Naive thymus-derived CD4-positive, alpha-beta T cell (primary cell): ENCODE measurements at regions not wholly inside any gene's neighbourhood (a gene's known extent, or its start where the extent isn't known, plus 50 kb on each side); places are given as distances from the start of the nearest gene placed in this dataset.

Experiments used
- ATAC-seq: fragments of 150-1000 bp; cut with Tn5 transposase; 2 replicates; pipeline ENCODE4 v1.10.0; 2021; ENCODE audit warnings: mild to moderate bottlenecking, moderate library complexity
- CTCF ChIA-PET: fragments of 350-600 bp; sonication (Branson Sonifier 250); formaldehyde crosslinking; loops from one replicate; lab custom pipeline; 2021; ENCODE audit warnings: antibody characterized with exemption; lab: Charles Lee
- POLR2A ChIA-PET: fragments of 350-600 bp; sonication (Branson Sonifier 250); formaldehyde crosslinking; loops from one replicate; lab custom pipeline; 2021; ENCODE audit warnings: antibody characterized with exemption, inconsistent platforms; lab: Charles Lee
- DNase-seq, 9 donors: peaks; one replicate each; pipeline versions ENCODE4 v3.0.0 to v3.0.0-alpha.2; 2020 to 2022; ENCODE audit warnings: mixed read lengths in 1 of 9
- H3K27ac ChIP-seq: one replicate; pipeline ENCODE4 v1.7.0; 2013; ENCODE audit warnings: mild to moderate bottlenecking, low read depth, low read length, moderate library complexity
- H3K27me3 ChIP-seq, 2 donors: one replicate each; pipeline ENCODE4 v1.7.0; 2013; ENCODE audit warnings: low read length in 2 of 2, mild to moderate bottlenecking in 2 of 2, moderate library complexity in 2 of 2; ENCODE audit not compliant: control insufficient read depth in 2 of 2, insufficient read depth in 2 of 2
- H3K36me3 ChIP-seq, 3 experiments: 1 replicate in 2 of 3; 2 replicates in 1 of 3; pipeline ENCODE4 v1.7.0; 2013; ENCODE audit warnings: low read length in 3 of 3, mild to moderate bottlenecking in 3 of 3, moderate library complexity in 1 of 3; ENCODE audit not compliant: insufficient read depth in 3 of 3, control insufficient read depth in 2 of 3
- H3K4me1 ChIP-seq, 2 donors: one replicate each; pipeline ENCODE4 v1.7.0; 2013; ENCODE audit warnings: low read length in 2 of 2, mild to moderate bottlenecking in 2 of 2, moderate library complexity in 1 of 2; ENCODE audit not compliant: control insufficient read depth in 2 of 2, insufficient read depth in 2 of 2
- H3K4me3 ChIP-seq: 2 replicates; pipeline ENCODE4 v1.7.0; 2013; ENCODE audit warnings: mild to moderate bottlenecking, low read length
- H3K9me3 ChIP-seq, 3 experiments: 1 replicate in 2 of 3; 2 replicates in 1 of 3; pipeline ENCODE4 v1.7.0; 2013; ENCODE audit warnings: low read length in 3 of 3; ENCODE audit not compliant: control insufficient read depth in 2 of 3
- H3K27ac Mint-ChIP-seq, 9 donors: one replicate each; pipeline ENCODE4 v1.8.0; 2020 to 2022; ENCODE audit warnings: mixed read lengths in 9 of 9, mild to moderate bottlenecking in 8 of 9, moderate library complexity in 5 of 9, inconsistent platforms in 2 of 9
- H3K27me3 Mint-ChIP-seq, 5 donors: one replicate each; pipeline ENCODE4 v1.8.0; 2021 to 2022; ENCODE audit warnings: mixed read lengths in 5 of 5, mild to moderate bottlenecking in 1 of 5
- H3K36me3 Mint-ChIP-seq, 5 donors: one replicate each; pipeline ENCODE4 v1.8.0; 2020 to 2022; ENCODE audit warnings: mixed read lengths in 5 of 5, mild to moderate bottlenecking in 3 of 5, inconsistent platforms in 1 of 5
- H3K4me1 Mint-ChIP-seq, 7 donors: one replicate each; pipeline ENCODE4 v1.8.0; 2020 to 2022; ENCODE audit warnings: mixed read lengths in 7 of 7, mild to moderate bottlenecking in 3 of 7, inconsistent platforms in 1 of 7
- H3K4me3 Mint-ChIP-seq, 10 donors: one replicate each; pipeline ENCODE4 v1.8.0; 2020 to 2022; ENCODE audit warnings: mild to moderate bottlenecking in 10 of 10, mixed read lengths in 10 of 10, moderate library complexity in 6 of 10, inconsistent platforms in 2 of 10
- H3K9me3 Mint-ChIP-seq, 11 donors: one replicate each; pipeline ENCODE4 v1.8.0; 2020 to 2022; ENCODE audit warnings: mixed read lengths in 11 of 11, mild to moderate bottlenecking in 4 of 11, inconsistent platforms in 1 of 11, moderate library complexity in 1 of 11
- intact Hi-C, 2 donors: fragments of 100-400 bp; cut with micrococcal nuclease; formaldehyde crosslinking; loops; one replicate each; pipeline ENCODE4 v1.15.1; 2023

DNA sequence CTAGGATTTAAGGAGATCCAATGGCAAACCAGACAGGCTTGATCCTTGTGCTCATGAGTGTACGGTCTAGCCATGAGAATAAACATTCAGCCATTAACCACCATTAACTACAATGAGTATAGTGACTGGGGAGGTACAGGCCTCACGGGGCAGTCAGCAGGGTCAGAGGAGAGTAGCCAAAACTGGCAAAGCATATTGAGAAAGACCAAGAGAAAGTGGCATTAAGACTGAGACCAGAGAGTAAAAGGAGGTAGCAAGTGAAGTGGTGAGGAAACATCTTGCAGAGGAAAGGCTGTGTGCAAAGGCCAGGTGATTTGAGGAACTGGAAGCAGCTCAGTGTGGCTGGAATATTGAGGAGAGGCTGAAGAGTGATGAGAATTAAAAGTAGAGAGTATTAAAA lies 407.2 kb upstream of the LMCD1 start:
- Mint-ChIP-seq H3K4me3 (no peak overlapping the region), H3K9me3 (peaks cover 0 to 3% (median 0%) of the 10 kb centered on the region in 11 donors), H3K27me3 (no peaks in the 10 kb centered on the region), H3K27ac (no peak overlapping the region), H3K4me1 (no peaks in the 10 kb centered on the region), H3K36me3 (peaks cover 0 to 3% (median 0%) of the 10 kb centered on the region in 5 donors)
- DNase-seq (no peak), ATAC-seq (peak; percentile 26)
- Histone ChIP-seq H3K4me1 (no peaks in the 10 kb centered on the region), H3K27ac (no peak overlapping the region), H3K4me3 (no peak overlapping the region), H3K36me3 (no peaks in the 10 kb centered on the region), H3K27me3 (no peaks in the 10 kb centered on the region), H3K9me3 (no peaks in the 10 kb centered on the region)
- ChIA-PET CTCF (no interaction called here), POLR2A (interaction anchor here (0.7 kb wide), 1 partner anchor 317 kb away, joined by 4 read pairs; no protein-coding TSS in a partner anchor)
- intact Hi-C loops: no loop called here

DNA sequence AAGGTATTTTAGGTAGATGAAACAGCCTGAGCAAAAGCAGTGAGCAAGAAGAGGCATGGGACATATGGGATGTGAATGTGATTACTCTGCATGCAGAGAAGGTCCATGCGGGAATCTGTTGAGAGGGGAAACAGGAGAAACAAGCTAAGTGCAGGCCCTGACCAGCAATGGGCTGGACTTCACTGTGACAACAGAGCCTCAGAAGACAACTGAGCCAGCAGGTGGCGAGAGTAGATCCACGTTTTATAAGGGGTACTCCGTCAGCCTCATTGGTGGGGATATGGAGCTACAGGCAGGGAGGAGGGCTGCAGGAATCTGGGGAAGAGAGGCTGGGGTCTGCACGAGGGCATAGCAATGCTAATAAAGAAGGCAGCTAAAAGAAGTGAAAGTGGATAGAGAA lies 405.9 kb upstream of the LMCD1 start:
- ChIA-PET POLR2A (no interaction called here), CTCF (no interaction called here)
- Histone ChIP-seq H3K4me3 (no peak overlapping the region), H3K27me3 (no peaks in the 10 kb centered on the region), H3K36me3 (no peaks in the 10 kb centered on the region), H3K4me1 (no peaks in the 10 kb centered on the region), H3K27ac (no peak overlapping the region), H3K9me3 (no peaks in the 10 kb centered on the region)
- no peak for ATAC-seq
- Mint-ChIP-seq H3K9me3 (no peaks in the 10 kb centered on the region), H3K27ac (no peak overlapping the region), H3K36me3 (no peaks in the 10 kb centered on the region), H3K4me1 (no peaks in the 10 kb centered on the region), H3K27me3 (peaks cover 0 to 4% (median 0%) of the 10 kb centered on the region in 5 donors), H3K4me3 (no peak overlapping the region)
- DNase-seq: no peak
- intact Hi-C loops: no loop called here

DNA sequence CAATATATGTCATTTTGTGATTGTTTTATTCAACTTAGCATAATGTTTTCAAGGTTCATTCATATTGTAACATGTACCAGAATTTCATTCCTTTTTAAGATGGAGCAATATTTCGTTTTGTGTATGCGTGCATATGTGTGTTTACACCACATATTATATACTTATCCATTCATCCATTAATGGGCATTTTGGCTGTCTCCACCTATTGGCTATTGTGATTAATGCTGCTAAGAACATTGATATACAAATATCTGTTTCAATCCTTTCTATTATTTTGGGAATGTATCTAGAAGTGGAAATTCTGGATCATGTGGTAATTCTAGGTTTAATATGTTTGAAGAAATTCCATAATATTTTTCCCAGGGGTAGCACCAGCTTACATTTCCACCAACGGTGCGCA lies 403.9 kb upstream of the LMCD1 start:
- no peaks in the 10 kb centered on the region for H3K36me3 ChIP-seq
- intact Hi-C loops: no loop called here
- H3K9me3 ChIP-seq: no peaks in the 10 kb centered on the region
- no peaks in the 10 kb centered on the region for H3K27me3 ChIP-seq
- DNase-seq (no peak), ATAC-seq (no peak)
- POLR2A ChIA-PET: no interaction called here
- Mint-ChIP-seq H3K36me3 (no peaks in the 10 kb centered on the region), H3K27me3 (peaks cover 0 to 4% (median 0%) of the 10 kb centered on the region in 5 donors), H3K9me3 (no peaks in the 10 kb centered on the region), H3K4me1 (peaks cover 0 to 8% (median 3%) of the 10 kb centered on the region in 7 donors), H3K27ac (no peak overlapping the region), H3K4me3 (no peak overlapping the region)
- H3K4me3 ChIP-seq: no peak overlapping the region
- H3K4me1 ChIP-seq: no peaks in the 10 kb centered on the region
- no peak overlapping the region for H3K27ac ChIP-seq
- CTCF ChIA-PET: no interaction called here

DNA sequence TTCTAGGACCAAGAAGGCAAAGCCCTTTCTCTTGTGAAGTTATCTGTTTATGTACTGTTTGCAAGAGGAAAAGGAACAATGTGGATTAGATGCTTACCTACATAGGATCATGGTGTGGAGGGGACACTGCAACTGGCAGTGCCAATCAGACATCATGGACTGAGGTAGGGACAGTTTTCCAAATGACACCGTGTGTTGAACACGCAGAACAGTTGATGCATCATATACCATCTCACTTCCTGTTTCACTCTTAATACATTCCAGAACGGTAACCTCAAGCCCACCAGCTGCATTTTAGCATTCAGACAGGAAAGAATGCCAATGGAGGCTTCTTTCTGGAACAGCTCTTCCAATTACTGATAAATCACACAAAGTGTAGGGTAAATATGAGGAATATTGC lies 397.7 kb upstream of the LMCD1 start:
- DNase-seq: no peak
- H3K27me3 ChIP-seq: no peaks in the 10 kb centered on the region
- no peaks in the 10 kb centered on the region for H3K36me3 ChIP-seq
- Mint-ChIP-seq H3K27ac (no peak overlapping the region), H3K9me3 (peaks cover 0 to 6% (median 0%) of the 10 kb centered on the region in 11 donors), H3K4me1 (peaks cover 0 to 15% (median 8%) of the 10 kb centered on the region in 7 donors), H3K27me3 (peaks cover 0 to 4% (median 0%) of the 10 kb centered on the region in 5 donors), H3K36me3 (peaks cover 0 to 5% (median 0%) of the 10 kb centered on the region in 5 donors), H3K4me3 (no peak overlapping the region)
- POLR2A ChIA-PET: no interaction called here
- H3K4me1 ChIP-seq: no peaks in the 10 kb centered on the region
- CTCF ChIA-PET: no interaction called here
- no peaks in the 10 kb centered on the region for H3K9me3 ChIP-seq
- H3K27ac ChIP-seq: no peak overlapping the region
- intact Hi-C loops: no loop called here
- ATAC-seq: no peak
- H3K4me3 ChIP-seq: no peak overlapping the region

DNA sequence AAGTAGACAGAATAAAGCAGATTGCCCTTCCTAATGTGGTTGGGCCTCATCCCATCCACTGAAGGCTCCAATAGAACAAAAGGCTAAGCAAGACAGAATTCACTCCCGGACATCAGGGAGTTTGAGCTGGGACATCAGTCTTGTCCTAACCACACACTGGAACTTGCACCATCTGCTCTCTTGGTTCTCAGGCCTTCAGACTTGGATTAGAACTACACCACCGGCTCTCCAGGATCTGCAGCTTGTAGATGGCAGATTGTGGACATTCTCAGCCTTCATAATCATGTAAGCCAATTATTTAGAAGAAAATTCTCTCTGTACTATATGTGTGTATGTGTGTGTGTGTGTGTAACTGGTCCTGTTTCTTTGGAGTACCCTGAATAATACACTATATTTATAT lies 394.7 kb upstream of the LMCD1 start:
- Mint-ChIP-seq H3K4me1 (peaks cover 2 to 21% (median 10%) of the 10 kb centered on the region in 7 donors), H3K27ac (no peak overlapping the region), H3K27me3 (no peaks in the 10 kb centered on the region), H3K36me3 (peaks cover 0 to 5% (median 0%) of the 10 kb centered on the region in 5 donors), H3K9me3 (peaks cover 0 to 6% (median 0%) of the 10 kb centered on the region in 11 donors), H3K4me3 (no peak overlapping the region)
- Histone ChIP-seq H3K27me3 (no peaks in the 10 kb centered on the region), H3K9me3 (no peaks in the 10 kb centered on the region), H3K4me3 (no peak overlapping the region), H3K36me3 (no peaks in the 10 kb centered on the region), H3K27ac (no peak overlapping the region), H3K4me1 (peaks cover 0 to 5% of the 10 kb centered on the region in 2 donors)
- DNase-seq: no peak
- CTCF ChIA-PET: no interaction called here
- intact Hi-C loops: no loop called here
- POLR2A ChIA-PET: no interaction called here
- ATAC-seq: no peak

DNA sequence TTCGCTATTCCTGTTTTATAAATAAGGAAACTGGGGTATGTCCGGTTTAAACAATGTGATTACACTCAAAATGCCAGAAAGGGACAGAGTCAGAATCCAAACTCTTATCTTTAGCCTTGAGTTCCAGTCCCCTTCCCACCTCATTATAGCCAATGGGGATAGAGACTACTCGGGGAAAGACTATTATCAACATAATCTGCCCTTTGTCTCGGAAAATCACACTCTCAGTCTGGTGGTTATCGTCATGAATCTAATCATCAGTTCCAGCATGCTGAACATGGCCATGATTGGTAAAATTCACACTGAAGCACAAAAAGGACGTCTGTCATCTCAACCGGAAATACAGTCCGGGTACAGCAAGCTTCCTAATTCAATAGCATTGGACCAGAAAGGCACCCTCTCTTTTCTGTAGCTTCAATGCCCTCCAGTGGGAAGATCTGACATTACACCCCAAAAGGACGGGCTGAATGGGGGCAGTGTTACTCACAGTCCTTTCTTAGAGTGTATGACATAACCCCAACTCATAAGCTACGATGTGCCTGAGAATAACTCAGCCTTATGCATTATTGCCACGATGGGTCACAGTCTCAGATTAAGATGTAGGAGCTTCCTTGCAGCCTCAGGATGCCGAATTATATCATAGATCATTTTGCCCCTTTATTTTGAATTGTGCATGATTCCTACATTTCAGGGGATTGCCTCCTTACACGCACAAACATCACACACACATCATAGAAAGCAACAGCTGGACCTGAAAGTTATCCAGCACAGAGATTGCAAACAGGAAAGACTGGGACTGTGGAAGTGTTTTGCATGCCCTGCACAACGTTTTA lies 390.4 kb upstream of the LMCD1 start:
- H3K9me3 ChIP-seq: no peaks in the 10 kb centered on the region
- ATAC-seq (peak; percentile 84), DNase-seq (peak in 8 of 9 donors; percentile 29 to 68 (median 55))
- H3K27ac ChIP-seq: no peak overlapping the region
- peaks cover 0 to 5% (median 0%) of the 10 kb centered on the region in 5 donors for H3K36me3 Mint-ChIP-seq
- H3K27me3 ChIP-seq: no peaks in the 10 kb centered on the region
- H3K4me1 ChIP-seq: peaks cover 0 to 5% of the 10 kb centered on the region in 2 donors
- no peak overlapping the region for H3K4me3 ChIP-seq
- H3K36me3 ChIP-seq: no peaks in the 10 kb centered on the region
- peak overlapping the region in 8 of 10 donors; percentile 39 to 76 (median 54) for H3K4me3 Mint-ChIP-seq
- peaks cover 0 to 10% (median 6%) of the 10 kb centered on the region in 5 donors for H3K27me3 Mint-ChIP-seq
- peaks cover 0 to 8% (median 5%) of the 10 kb centered on the region in 7 donors for H3K4me1 Mint-ChIP-seq
- CTCF ChIA-PET: interaction anchor here (0.6 to 2.1 kb wide), 3 partner anchors 115 to 311 kb away, joined by 3 to 15 read pairs (median 4); no protein-coding TSS in a partner anchor
- peaks cover 0 to 6% (median 0%) of the 10 kb centered on the region in 11 donors for H3K9me3 Mint-ChIP-seq
- H3K27ac Mint-ChIP-seq: no peak overlapping the region
- POLR2A ChIA-PET: no interaction called here
- intact Hi-C loops: loop anchor here (1.0 to 5.0 kb wide), 4 partner anchors 191 to 311 kb away; no protein-coding TSS in a partner anchor
